Stimulated activated memory B cell treated with anti-CD40 and anti-IgM and Interleukin-4, amounts not matched to agents 10 μg/mL and 1 μg/mL and 100 μg/mL, for 72 hours (primary cell): ENCODE measurements at regions not wholly inside any gene's neighbourhood (a gene's known extent, or its start where the extent isn't known, plus 50 kb on each side); places are given as distances from the start of the nearest gene placed in this dataset.

Source experiments
- ATAC-seq: fragments of 150-1000 bp; cut with Tn5 transposase; 2 replicates; pipeline ENCODE4 v1.10.0; 2021
- H3K27ac Mint-ChIP-seq: one replicate; pipeline ENCODE4 v1.8.0; 2022; ENCODE audit warnings: mild to moderate bottlenecking, mixed read lengths
- H3K27me3 Mint-ChIP-seq: one replicate; pipeline ENCODE4 v1.8.0; 2022; ENCODE audit warnings: mixed read lengths
- H3K36me3 Mint-ChIP-seq: one replicate; pipeline ENCODE4 v1.8.0; 2022; ENCODE audit warnings: mixed read lengths
- H3K4me1 Mint-ChIP-seq: one replicate; pipeline ENCODE4 v1.8.0; 2022; ENCODE audit warnings: mixed read lengths
- H3K4me3 Mint-ChIP-seq: one replicate; pipeline ENCODE4 v1.8.0; 2022; ENCODE audit warnings: mild to moderate bottlenecking, moderate library complexity, mixed read lengths
- H3K9me3 Mint-ChIP-seq: one replicate; pipeline ENCODE4 v1.8.0; 2022; ENCODE audit warnings: mixed read lengths

DNA sequence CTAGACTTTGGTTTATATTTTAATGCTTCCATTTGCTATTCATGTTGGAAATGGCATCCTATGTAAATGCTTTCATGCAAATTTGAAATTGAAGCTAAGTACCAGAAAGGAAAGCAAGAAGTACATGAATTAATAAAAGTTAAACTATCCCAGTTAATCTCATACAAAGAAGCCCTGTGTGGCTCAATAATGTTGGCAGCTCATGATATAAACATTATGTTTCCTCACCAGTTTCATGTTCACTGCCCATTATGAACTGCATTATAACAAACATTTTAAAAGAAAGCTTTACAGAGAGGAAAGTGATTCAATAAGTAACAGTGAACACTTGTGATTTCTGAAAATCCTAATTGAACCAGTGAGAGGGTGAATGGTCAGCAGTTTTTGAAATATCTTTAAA, 62.9 kb upstream of the ROBO2 start:
- Mint-ChIP-seq H3K27me3 (no peaks in the 10 kb centered on the region), H3K9me3 (no peaks in the 10 kb centered on the region), H3K36me3 (no peaks in the 10 kb centered on the region), H3K27ac (no peak overlapping the region), H3K4me3 (no peak overlapping the region), H3K4me1 (no peaks in the 10 kb centered on the region)
- ATAC-seq = no peak

DNA sequence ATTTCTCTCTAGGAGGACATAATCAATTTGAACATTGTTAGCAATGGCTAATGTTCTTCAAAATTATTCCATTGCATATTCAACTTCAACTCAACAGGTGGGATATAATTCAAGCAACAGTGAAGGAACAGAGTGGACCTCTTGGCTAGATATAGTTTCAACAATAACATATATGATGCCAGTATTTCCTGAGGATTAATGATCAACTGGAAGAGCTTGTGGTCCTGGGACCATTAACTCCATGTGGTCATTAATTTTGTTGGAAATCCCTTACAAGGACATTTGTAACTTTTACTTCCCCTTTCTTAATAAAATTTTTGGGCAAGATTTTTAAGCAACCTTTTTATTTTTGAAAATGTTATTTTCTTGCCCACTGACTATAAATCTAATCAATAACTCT, 54.3 kb upstream of the ROBO2 start:
- Mint-ChIP-seq H3K4me3 (no peak overlapping the region), H3K9me3 (no peaks in the 10 kb centered on the region), H3K36me3 (no peaks in the 10 kb centered on the region), H3K27me3 (no peaks in the 10 kb centered on the region), H3K4me1 (no peaks in the 10 kb centered on the region), H3K27ac (no peak overlapping the region)
- no peak for ATAC-seq

DNA sequence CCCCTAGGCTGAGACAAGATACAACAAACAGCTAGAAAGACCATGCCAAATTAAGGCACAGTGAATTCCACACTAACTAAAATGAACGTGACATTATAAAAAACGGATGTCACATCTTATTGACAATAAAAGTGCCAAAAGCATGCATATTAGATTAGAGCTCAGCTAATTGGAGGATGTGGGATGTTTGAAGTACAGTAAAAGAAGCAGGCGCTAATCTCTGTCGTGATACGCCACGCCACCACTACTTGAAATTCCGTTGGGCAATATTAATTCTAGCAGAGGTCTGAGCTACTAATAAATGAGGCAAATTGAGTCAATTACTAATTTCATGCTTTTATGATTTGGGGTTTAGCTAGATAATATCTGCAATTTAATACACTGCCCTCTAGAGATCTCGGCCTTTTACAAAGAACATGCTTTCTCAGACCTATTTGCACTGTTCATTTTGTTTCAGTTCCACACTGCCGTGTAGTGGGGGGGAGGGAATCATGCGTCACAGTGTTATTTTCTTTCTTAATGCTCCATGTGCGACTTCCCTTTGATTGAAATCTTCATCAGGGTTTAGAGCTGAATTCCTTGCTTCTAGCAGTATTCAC, 52.9 kb upstream of the ROBO2 start:
- Mint-ChIP-seq H3K4me1 (no peaks in the 10 kb centered on the region), H3K4me3 (no peak overlapping the region), H3K36me3 (no peaks in the 10 kb centered on the region), H3K27ac (no peak overlapping the region), H3K27me3 (no peaks in the 10 kb centered on the region), H3K9me3 (no peaks in the 10 kb centered on the region)
- no peak for ATAC-seq
